ENCODE measurements at regions not wholly inside any gene's neighbourhood (a gene's known extent, or its start where the extent isn't known, plus 50 kb on each side); places are given as distances from the start of the nearest gene placed in this dataset.

GRCh38 chr20:57104651-57105204 lies 161.7 kb downstream of the BMP7 start:
- intact Hi-C loops (cut with micrococcal nuclease) = no loop called here
- CTCF ChIA-PET = interaction anchor here (0.7 to 1.6 kb wide), 7 partner anchors 11 to 242 kb away, joined by 3 to 9 read pairs (median 4); no protein-coding TSS in a partner anchor
- no peaks in the 10 kb centered on the region for H3K4me1 Mint-ChIP-seq (ENCODE audit: insufficient read depth, unreplicated experiment)
- DNase-seq (ENCODE audit: unreplicated experiment) = no peak
- no peaks in the 10 kb centered on the region for H3K9me3 Mint-ChIP-seq (ENCODE audit: unreplicated experiment)
- no TSS peak for BruUV-seq (replicated peaks)
- no peak for TF ChIP-seq CTCF (IDR thresholded peaks at IDR 0.05; ENCODE audit: unreplicated experiment)
- peaks cover 79% of the 10 kb centered on the region for H3K27me3 Mint-ChIP-seq (ENCODE audit: insufficient read depth, unreplicated experiment)
- H3K36me3 Mint-ChIP-seq (ENCODE audit: insufficient read depth, unreplicated experiment) = no peaks in the 10 kb centered on the region
- H3K4me3 Mint-ChIP-seq (ENCODE audit: unreplicated experiment) = no peak overlapping the region
- no peak overlapping the region for H3K27ac Mint-ChIP-seq (ENCODE audit: low read depth, unreplicated experiment)
- POLR2A ChIA-PET = no interaction called here

GRCh38 chr20:57106030-57106682 lies 160.3 kb downstream of the BMP7 start:
- Mint-ChIP-seq H3K9me3 (ENCODE audit: unreplicated experiment) (no peaks in the 10 kb centered on the region), H3K27me3 (ENCODE audit: insufficient read depth, unreplicated experiment) (peaks cover 67% of the 10 kb centered on the region), H3K4me1 (ENCODE audit: insufficient read depth, unreplicated experiment) (no peaks in the 10 kb centered on the region), H3K4me3 (ENCODE audit: unreplicated experiment) (no peak overlapping the region), H3K27ac (ENCODE audit: low read depth, unreplicated experiment) (no peak overlapping the region), H3K36me3 (ENCODE audit: insufficient read depth, unreplicated experiment) (no peaks in the 10 kb centered on the region)
- CTCF ChIA-PET = no interaction called here
- POLR2A ChIA-PET = no interaction called here
- no TSS peak for BruUV-seq (replicated peaks)
- no peak for TF ChIP-seq CTCF (IDR thresholded peaks at IDR 0.05; ENCODE audit: unreplicated experiment)
- DNase-seq (ENCODE audit: unreplicated experiment) = no peak
- intact Hi-C loops (cut with micrococcal nuclease) = no loop called here

GRCh38 chr20:57106692-57107091 lies 159.7 kb downstream of the BMP7 start:
- Mint-ChIP-seq H3K36me3 (ENCODE audit: insufficient read depth, unreplicated experiment) (no peaks in the 10 kb centered on the region), H3K4me3 (ENCODE audit: unreplicated experiment) (no peak overlapping the region), H3K9me3 (ENCODE audit: unreplicated experiment) (no peaks in the 10 kb centered on the region), H3K4me1 (ENCODE audit: insufficient read depth, unreplicated experiment) (no peaks in the 10 kb centered on the region), H3K27me3 (ENCODE audit: insufficient read depth, unreplicated experiment) (peaks cover 67% of the 10 kb centered on the region), H3K27ac (ENCODE audit: low read depth, unreplicated experiment) (no peak overlapping the region)
- ChIA-PET POLR2A (no interaction called here), CTCF (no interaction called here)
- intact Hi-C loops (cut with micrococcal nuclease) = no loop called here
- TF ChIP-seq CTCF (IDR thresholded peaks at IDR 0.05; ENCODE audit: unreplicated experiment) = no peak
- no peak for DNase-seq (ENCODE audit: unreplicated experiment)
- BruUV-seq (replicated peaks) = no TSS peak

GRCh38 chr20:57107208-57107607 lies 159.2 kb downstream of the BMP7 start:
- Mint-ChIP-seq H3K36me3 (ENCODE audit: insufficient read depth, unreplicated experiment) (no peaks in the 10 kb centered on the region), H3K9me3 (ENCODE audit: unreplicated experiment) (no peaks in the 10 kb centered on the region), H3K4me3 (ENCODE audit: unreplicated experiment) (no peak overlapping the region), H3K27ac (ENCODE audit: low read depth, unreplicated experiment) (no peak overlapping the region), H3K4me1 (ENCODE audit: insufficient read depth, unreplicated experiment) (no peaks in the 10 kb centered on the region), H3K27me3 (ENCODE audit: insufficient read depth, unreplicated experiment) (peaks cover 67% of the 10 kb centered on the region)
- intact Hi-C loops (cut with micrococcal nuclease) = no loop called here
- ChIA-PET POLR2A (no interaction called here), CTCF (interaction anchor here (0.6 to 2.9 kb wide), 2 partner anchors 17 to 225 kb away, joined by 3 to 14 read pairs; no protein-coding TSS in a partner anchor)
- no peak for DNase-seq (ENCODE audit: unreplicated experiment)
- TF ChIP-seq CTCF (IDR thresholded peaks at IDR 0.05; ENCODE audit: unreplicated experiment) = no peak
- no TSS peak for BruUV-seq (replicated peaks)
